HG03520 (cell line): ENCODE measurements at regions not wholly inside any gene's neighbourhood (a gene's known extent, or its start where the extent isn't known, plus 50 kb on each side); places are given as distances from the start of the nearest gene placed in this dataset.
"Not testable (repeated sequence)": the region's sequence is repeated elsewhere in the genome, so short reads cannot be mapped to it uniquely, and the experiment has no call there.

Experiments used
- ATAC-seq: cut with Tn5 transposase; IDR thresholded peaks from one replicate; pipeline ENCODE4 v1.9.1; 2021; ENCODE audit warnings: mild to moderate bottlenecking, moderate library complexity; ENCODE audit not compliant: unreplicated experiment

DNA sequence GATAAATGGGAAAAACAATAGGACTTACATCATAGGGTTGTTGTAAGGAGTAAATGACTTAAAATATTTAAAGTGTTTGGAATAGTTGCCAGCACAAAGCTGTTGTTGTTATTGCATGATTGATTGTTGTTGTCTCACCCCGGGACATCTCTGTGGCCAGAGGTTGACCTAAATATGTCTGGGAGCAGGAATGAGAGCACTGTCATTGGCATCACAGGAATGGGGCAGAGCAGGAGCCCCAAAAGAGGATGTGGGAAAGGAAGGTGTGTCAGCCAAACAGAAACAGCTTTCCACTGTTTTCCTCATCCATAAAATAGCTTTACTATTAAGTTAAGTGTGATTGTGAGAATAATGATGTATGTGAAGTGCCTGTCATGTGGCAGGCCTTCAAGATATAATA lies 121.6 kb downstream of the TMEM168 start:
- no peak for ATAC-seq

DNA sequence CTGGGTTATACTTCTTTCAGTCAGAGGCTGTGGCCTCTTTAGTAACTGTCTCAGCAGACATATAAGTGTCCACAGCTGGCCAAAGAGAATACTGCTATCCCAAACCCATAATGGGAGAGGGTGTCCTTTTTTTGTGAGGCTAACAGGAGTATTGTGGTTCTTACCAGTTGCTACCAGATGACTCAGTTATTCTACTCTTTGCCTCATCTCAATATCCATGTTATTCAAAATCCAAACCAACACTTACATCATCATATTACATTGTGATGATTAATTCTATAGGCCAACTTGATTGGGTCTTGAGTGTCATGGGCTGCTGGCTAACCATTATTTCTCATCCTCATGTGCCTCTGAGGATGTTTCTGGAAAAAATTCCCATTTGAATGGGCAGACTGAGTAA lies 120.9 kb downstream of the TMEM168 start:
- no peak for ATAC-seq

DNA sequence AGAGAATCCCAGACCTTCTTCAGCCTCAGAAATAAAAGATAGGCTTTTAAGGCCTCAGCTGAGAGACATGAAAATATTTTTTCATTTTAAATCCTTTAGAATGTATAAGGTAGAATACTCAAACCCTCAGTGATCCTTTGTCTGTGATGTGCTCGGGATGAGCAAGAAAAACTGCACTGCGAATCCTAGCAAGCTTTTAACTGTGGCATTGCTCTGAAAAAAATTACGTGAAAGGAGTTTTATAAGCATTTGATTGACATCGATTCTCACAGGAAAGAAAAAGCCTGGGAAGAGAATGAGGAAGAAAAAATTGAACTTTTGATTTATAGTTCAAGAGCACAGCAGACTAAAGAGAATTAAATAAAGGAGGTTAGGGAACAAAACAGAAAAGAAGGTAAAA lies 120.0 kb downstream of the TMEM168 start:
- ATAC-seq: no peak

DNA sequence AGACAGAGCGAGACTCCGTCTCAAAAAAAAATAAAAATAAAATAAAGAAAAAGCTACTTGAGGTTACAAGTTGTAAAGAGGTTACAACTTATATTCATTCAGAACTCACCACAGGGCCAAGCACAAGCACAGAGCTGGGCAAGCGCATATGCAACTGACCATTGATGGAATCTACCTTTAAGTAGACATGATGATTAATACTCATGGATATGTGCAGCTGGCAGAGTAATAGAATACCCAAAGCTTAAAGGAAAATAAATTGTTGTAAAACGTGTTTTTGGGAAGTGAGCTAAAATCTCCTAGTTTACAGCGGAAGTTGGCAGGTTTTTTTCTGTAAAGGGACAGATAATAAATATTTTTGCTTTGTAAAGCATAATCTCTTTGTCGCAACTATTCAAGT lies 111.6 kb downstream of the TMEM168 start:
- ATAC-seq: no peak

DNA sequence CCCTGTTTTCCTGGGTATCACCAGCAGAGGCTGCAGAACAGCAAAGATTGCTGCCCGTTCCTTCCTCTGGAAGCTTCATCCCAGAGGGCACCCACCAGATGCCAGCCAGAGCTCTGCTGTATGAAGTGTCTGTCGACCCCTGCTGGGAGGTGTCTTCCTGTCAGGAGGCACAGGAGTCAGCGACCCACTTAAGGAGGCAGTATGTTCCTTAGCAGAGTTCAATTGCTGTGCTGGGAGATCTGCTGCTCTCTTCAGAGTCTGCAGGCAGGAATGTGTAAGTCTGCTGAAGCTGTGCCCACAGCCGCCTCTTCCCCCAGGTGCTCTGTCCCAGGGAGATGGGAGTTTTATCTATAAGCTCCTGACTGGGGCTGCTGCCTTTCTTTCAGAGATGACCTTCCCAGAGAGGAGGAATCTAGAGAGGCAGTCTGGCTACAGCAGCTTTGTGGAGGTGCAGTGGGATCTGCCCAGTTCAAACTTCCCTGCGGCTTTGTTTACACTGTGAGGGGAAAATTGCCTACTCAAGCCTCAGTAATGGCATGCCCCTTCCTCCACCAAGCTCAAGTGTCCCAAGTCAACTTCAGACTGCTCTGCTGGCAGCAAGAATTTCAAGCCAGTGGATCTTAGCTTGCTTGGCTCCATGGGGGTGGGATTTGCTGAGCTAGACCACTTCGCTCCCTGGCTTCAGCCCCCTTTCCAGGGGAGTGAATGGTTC lies 100.6 kb downstream of the TMEM168 start:
- ATAC-seq: not testable (repeated sequence)

DNA sequence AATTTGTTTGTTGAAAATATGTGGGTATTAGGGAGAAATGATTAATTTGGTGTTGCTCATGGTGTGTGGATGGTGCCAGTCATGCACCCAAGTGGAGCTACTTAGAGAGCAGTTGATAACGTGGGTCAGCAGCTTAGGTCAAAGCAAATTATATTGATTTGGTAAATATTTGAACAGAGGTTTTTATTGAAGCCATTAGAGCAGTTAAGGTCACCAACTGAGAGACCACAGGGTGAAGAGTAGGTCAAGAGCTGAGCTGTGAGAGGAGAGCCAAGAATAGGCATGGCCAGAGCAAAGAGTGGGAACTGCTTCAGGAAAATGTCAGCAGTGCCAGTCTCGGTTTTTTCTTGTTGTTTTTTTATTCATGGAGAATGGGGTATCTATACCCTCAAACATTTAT lies 97.9 kb downstream of the TMEM168 start:
- no peak for ATAC-seq

DNA sequence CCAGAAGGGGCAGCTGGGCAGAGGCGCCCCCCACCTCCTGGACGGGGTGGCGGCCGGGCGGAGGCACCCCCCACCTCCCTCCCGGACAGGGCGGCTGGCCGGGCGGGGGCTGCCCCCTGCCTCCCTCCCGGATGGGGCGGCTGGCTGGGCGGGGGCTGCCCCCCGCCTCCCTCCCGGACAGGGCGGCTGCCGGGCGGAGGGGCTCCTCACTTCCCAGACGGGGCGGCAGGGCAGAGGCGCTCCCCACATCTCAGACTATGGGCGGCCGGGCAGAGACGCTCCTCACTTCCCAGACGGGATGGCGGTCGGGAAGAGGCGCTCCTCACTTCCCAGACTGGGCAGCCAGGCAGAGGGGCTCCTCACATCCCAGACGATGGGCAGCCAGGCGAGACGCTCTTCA lies 93.0 kb downstream of the TMEM168 start:
- not testable (repeated sequence) for ATAC-seq

DNA sequence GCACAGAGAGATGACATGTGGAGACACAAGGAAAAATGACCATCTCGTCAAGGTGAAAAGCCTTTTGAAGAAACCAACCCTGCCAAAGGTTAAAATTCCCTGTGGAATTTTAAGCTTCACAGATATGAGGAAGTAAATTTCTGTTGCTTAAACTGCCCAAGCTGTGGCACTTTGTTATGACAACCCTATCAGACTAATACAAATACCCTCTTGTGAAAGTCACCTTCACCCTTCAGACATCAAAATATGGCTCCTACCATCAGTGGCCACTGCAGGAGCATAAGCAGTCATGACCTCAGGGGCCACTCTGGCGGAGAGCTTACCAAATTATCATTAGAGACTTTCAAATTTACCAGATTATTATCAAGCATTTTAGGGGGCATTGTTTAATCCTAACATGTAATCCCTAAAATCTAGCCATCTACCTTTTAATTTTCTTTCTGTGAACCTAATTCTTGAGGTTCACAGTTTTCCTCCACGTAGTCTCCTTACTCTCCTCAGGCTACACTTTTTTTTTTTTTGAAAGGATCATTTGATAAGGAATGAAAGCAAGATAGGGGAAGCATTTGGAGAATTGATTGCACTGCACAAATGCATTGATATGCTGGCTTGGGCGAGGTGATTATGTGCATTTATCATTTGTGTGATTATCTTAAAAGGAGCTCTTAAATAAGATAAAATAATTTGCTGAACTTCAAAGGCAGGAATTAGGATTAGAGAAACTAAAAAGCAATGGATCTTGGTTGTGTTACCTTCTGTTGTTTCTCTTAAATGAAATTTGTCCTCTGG lies 90.3 kb downstream of the TMEM168 start:
- ATAC-seq: no peak

DNA sequence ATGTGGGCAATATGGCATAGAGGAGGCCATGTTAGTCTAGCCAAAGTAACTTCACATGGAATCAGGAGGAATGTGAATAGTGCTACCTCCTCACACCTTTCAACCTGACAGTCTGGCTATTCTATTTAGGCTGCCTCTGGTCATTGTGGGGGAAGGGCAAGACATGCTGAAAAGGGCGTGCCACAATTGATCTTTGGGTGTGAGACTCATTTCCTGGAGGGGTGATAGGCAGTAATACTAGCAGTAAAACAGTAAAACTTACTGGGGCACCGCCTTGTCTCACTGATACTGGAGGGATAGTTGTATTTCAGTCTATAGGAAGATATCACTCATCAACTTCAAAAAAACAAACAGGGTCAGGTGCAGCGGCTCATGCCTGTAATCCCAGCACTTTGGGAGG lies 88.7 kb downstream of the TMEM168 start:
- no peak for ATAC-seq

DNA sequence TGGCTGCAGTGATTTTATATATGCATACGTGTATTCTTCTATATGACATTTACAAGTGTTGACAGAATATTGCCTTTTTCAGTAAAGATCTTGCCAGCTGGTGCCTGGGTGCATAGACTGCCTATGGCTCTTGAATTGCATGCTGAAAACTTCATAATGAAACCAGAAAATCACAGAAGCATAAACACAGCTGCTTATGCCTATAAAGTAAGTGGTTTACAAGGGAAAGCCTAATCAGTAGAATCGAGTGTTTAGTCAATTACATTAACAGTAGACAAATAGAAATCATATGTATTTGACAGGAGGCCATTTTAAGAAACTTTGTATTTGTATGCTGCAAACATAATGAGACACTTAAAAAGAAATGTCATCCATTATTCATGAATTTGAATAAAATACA lies 82.5 kb downstream of the TMEM168 start:
- ATAC-seq: peak; percentile 55

DNA sequence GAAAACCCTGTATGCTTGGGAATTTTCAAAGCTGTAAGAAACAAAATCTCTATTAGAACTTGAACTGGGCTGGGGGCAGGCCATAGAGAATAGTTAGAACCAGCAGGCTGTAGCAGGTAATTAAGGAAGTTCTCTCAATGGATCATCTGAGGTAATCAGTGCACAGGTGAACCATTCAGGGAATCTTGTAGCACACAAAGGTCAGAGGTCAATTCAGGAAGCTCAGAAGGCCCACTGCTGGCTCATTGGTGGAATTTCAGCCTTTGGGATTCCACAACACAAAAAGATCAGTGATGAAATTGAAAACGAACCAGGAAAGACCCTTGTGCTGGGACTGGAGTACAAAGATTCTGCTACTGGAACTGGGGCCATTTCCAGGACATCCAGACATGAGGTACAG lies 82.0 kb downstream of the TMEM168 start:
- no peak for ATAC-seq
